GM12873 (cell line): ENCODE measurements at regions not wholly inside any gene's neighbourhood (a gene's known extent, or its start where the extent isn't known, plus 50 kb on each side); places are given as distances from the start of the nearest gene placed in this dataset.

Experiments used
- TF ChIP-seq, protein P1 (sequence below): IDR thresholded peaks from 2 replicates; pipeline ENCODE4 v1.5.1; 2012; ENCODE audit warnings: low read depth, mild to moderate bottlenecking, moderate library complexity, low read length, control low read depth; ENCODE audit not compliant: insufficient read depth; ENCODE audit errors: missing control alignments

DNA sequence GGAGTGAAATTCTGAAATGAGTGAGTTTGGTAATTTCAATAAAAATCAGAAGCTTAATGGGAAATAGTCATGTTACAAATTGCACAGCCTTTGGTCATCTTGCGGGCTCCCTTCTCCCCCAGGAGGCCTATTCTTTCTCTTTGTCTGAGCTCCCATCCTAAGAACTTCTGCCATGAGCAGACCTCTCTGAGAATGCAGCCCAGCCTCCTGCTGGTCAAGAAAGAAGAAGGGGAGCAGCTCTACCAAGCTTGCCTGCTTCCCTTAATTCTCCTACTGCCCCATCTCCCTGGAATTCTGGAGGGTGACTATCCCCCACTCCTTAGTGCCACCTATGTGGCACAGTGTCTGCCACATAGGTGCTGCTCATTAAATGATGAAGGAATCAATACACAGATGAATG lies 300.7 kb upstream of the DAB1 start:
- TF ChIP-seq, protein P1, sequence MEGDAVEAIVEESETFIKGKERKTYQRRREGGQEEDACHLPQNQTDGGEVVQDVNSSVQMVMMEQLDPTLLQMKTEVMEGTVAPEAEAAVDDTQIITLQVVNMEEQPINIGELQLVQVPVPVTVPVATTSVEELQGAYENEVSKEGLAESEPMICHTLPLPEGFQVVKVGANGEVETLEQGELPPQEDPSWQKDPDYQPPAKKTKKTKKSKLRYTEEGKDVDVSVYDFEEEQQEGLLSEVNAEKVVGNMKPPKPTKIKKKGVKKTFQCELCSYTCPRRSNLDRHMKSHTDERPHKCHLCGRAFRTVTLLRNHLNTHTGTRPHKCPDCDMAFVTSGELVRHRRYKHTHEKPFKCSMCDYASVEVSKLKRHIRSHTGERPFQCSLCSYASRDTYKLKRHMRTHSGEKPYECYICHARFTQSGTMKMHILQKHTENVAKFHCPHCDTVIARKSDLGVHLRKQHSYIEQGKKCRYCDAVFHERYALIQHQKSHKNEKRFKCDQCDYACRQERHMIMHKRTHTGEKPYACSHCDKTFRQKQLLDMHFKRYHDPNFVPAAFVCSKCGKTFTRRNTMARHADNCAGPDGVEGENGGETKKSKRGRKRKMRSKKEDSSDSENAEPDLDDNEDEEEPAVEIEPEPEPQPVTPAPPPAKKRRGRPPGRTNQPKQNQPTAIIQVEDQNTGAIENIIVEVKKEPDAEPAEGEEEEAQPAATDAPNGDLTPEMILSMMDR, result no peak

DNA sequence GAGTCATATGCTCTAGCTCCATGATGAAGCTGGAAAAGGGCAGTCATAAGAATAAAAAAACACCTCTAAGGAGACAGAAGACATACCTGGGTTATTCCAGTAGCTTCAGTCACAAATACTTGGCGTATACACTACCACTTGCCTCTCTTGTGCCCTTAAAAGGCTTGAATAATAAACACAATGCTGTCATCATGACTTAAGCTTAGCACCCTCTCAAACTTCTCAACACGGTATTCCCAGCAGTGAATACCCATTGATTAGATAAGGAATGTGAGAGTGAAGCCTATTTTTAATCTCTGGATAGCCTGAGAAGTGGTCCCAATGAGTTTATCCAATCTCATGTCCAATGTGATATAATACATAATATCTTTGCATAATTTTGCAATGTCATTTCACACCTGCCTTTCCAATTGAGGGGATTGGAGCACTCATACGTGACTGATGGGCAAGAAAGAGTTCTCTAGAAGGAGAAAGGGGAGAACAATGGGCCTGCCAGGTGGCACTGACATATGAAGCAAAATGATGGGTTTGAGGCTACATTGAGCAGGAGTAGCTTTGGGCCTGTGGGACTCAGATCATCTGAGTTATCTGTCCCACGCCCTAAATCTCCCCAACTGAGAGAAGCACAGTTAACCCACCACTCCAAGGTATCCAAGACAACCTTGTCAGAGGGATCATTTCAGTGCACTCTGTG lies 298.6 kb upstream of the DAB1 start:
- TF ChIP-seq, protein P1, result no peak

DNA sequence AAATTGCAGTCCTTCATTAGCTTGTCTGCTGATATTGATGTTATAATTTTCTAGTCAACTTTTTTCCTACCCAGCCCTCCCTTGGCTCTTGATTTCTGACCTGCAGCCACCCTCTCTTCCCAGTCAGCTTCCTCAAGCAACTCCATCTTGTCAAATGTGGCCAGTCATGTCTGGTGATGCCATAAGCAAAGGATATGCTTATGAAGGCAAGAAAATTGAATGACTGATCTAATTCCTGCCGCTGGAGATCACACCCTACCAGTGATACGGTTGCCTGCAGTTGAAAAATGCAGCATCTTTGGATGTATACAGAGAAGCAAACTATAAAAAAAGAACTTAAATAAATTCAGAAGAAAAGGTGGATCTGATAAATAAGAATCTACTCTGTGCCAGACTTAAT lies 297.1 kb upstream of the DAB1 start:
- TF ChIP-seq, protein P1, result no peak

DNA sequence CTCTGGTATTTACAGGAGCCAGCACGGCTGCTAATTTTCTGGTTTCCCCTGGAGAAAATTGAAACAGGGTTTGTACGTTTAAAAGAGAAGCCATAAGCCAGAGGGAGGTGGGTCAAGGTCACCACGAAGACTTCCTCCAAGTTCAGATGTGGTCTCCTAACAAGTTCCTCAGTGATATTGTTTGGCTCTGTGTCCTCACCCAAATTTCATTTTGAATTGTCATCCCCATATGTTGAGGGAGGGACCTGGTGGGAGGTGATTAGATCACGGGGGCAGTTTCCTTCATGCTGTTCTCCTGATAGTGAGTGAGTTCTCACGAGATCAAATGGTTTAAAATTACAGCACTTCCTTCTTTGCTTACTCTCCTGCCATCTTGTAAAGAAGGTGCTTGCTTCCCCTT lies 295.4 kb upstream of the DAB1 start:
- TF ChIP-seq, protein P1, result no peak

- TF ChIP-seq, protein P1, result no peak
These were observed 289.6 kb upstream of the DAB1 start for GRCh38 chr1:57713501-57713900.

DNA sequence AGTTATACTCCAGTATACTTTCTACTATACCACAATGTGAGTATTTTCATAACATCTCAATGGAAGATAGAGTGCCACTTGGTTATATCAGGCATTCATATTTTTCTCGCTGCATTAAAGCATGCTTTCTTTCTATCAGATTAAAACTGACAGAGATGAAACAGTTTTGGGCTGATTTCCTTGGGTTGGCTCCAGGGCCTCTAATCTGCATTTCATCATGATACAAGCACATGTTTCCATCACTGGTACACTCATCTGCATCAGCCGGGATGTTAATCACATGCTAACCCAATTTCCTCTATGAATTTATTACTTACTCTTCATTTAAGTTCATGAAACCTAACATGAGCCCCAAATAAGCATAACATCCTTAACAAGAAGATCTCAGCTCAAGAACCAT lies 289.0 kb upstream of the DAB1 start:
- TF ChIP-seq, protein P1, result no peak

- TF ChIP-seq, protein P1, result no peak
These were observed 287.5 kb upstream of the DAB1 start for GRCh38 chr1:57711326-57711725.
